ENCODE measurements at regions not wholly inside any gene's neighbourhood (a gene's known extent, or its start where the extent isn't known, plus 50 kb on each side); places are given as distances from the start of the nearest gene placed in this dataset.

- TF ChIP-seq RAD21 (IDR thresholded peaks at IDR 0.05; ENCODE audit: low read depth), result no peak
- no peak for TF ChIP-seq EGR1 (IDR thresholded peaks at IDR 0.05)
- TF ChIP-seq YY1 (IDR thresholded peaks at IDR 0.05; ENCODE audit: low read depth), result no peak
- TF ChIP-seq CEBPB (IDR thresholded peaks at IDR 0.05), result no peak
- TF ChIP-seq CREB1 (IDR thresholded peaks at IDR 0.05; ENCODE audit: low read depth), result no peak
- TF ChIP-seq TAF1 (IDR thresholded peaks at IDR 0.05; ENCODE audit: low read depth), result no peak
- TF ChIP-seq MAX (IDR thresholded peaks at IDR 0.05), result no peak
- TF ChIP-seq NFIC (IDR thresholded peaks at IDR 0.05), result no peak
- TF ChIP-seq TEAD4 (IDR thresholded peaks at IDR 0.05), result no peak
- no peak for TF ChIP-seq FOXM1 (IDR thresholded peaks at IDR 0.05; ENCODE audit: borderline replicate concordance, low read depth)
- no peak for TF ChIP-seq EP300 (IDR thresholded peaks at IDR 0.05; ENCODE audit: borderline replicate concordance)
- TF ChIP-seq USF1 (IDR thresholded peaks at IDR 0.05), result no peak
Observed at GRCh38 chr5:179451114-179451827, 99.1 kb upstream of the RUFY1 start.

- TF ChIP-seq TCF12 (IDR thresholded peaks at IDR 0.05; ENCODE audit: low read depth) (no peak), RAD21 (IDR thresholded peaks at IDR 0.05; ENCODE audit: low read depth) (no peak), FOXM1 (IDR thresholded peaks at IDR 0.05; ENCODE audit: borderline replicate concordance, low read depth) (no peak), YY1 (IDR thresholded peaks at IDR 0.05; ENCODE audit: low read depth) (no peak), CREB1 (IDR thresholded peaks at IDR 0.05; ENCODE audit: low read depth) (no peak), TAF1 (IDR thresholded peaks at IDR 0.05; ENCODE audit: low read depth) (no peak), EGR1 (IDR thresholded peaks at IDR 0.05) (no peak), TEAD4 (IDR thresholded peaks at IDR 0.05) (no peak)
Observed at GRCh38 chr5:179439181-179439985, 94.1 kb upstream of the ADAMTS2 start.

GRCh38 chr5:179438461-179438860 is 93.2 kb upstream of the ADAMTS2 start:
- TF ChIP-seq REST (IDR thresholded peaks at IDR 0.05; ENCODE audit: low read depth), result no peak
- no peak for TF ChIP-seq TEAD4 (IDR thresholded peaks at IDR 0.05)
- TF ChIP-seq USF1 (IDR thresholded peaks at IDR 0.05), result no peak
- TF ChIP-seq FOXM1 (IDR thresholded peaks at IDR 0.05; ENCODE audit: borderline replicate concordance, low read depth), result no peak
- no peak for TF ChIP-seq TAF1 (IDR thresholded peaks at IDR 0.05; ENCODE audit: low read depth)
- no peak for TF ChIP-seq YY1 (IDR thresholded peaks at IDR 0.05; ENCODE audit: low read depth)
- TF ChIP-seq NFIC (IDR thresholded peaks at IDR 0.05), result no peak
- TF ChIP-seq ZBTB7A (IDR thresholded peaks at IDR 0.05; ENCODE audit: low read depth), result no peak
- TF ChIP-seq TCF12 (IDR thresholded peaks at IDR 0.05; ENCODE audit: low read depth), result no peak
- no peak for TF ChIP-seq CEBPB (IDR thresholded peaks at IDR 0.05)
- TF ChIP-seq RAD21 (IDR thresholded peaks at IDR 0.05; ENCODE audit: low read depth), result no peak
- no peak for TF ChIP-seq CREB1 (IDR thresholded peaks at IDR 0.05; ENCODE audit: low read depth)
- TF ChIP-seq EGR1 (IDR thresholded peaks at IDR 0.05), result no peak
- no peak for TF ChIP-seq EP300 (IDR thresholded peaks at IDR 0.05; ENCODE audit: borderline replicate concordance)
- TF ChIP-seq MAX (IDR thresholded peaks at IDR 0.05), result no peak

GRCh38 chr5:179438011-179438441 is 92.8 kb upstream of the ADAMTS2 start:
- no peak for TF ChIP-seq USF1 (IDR thresholded peaks at IDR 0.05)
- TF ChIP-seq MAX (IDR thresholded peaks at IDR 0.05), result no peak
- TF ChIP-seq TCF12 (IDR thresholded peaks at IDR 0.05; ENCODE audit: low read depth), result no peak
- no peak for TF ChIP-seq RAD21 (IDR thresholded peaks at IDR 0.05; ENCODE audit: low read depth)
- no peak for TF ChIP-seq TAF1 (IDR thresholded peaks at IDR 0.05; ENCODE audit: low read depth)
- no peak for TF ChIP-seq FOXM1 (IDR thresholded peaks at IDR 0.05; ENCODE audit: borderline replicate concordance, low read depth)
- TF ChIP-seq CREB1 (IDR thresholded peaks at IDR 0.05; ENCODE audit: low read depth), result no peak
- no peak for TF ChIP-seq REST (IDR thresholded peaks at IDR 0.05; ENCODE audit: low read depth)
- TF ChIP-seq NFIC (IDR thresholded peaks at IDR 0.05), result no peak
- no peak for TF ChIP-seq YY1 (IDR thresholded peaks at IDR 0.05; ENCODE audit: low read depth)
- no peak for TF ChIP-seq CEBPB (IDR thresholded peaks at IDR 0.05)
- no peak for TF ChIP-seq TEAD4 (IDR thresholded peaks at IDR 0.05)
